Stomach (tissue), 8 donors: ENCODE measurements at regions not wholly inside any gene's neighbourhood (a gene's known extent, or its start where the extent isn't known, plus 50 kb on each side); places are given as distances from the start of the nearest gene placed in this dataset.

Experiments
- DNase-seq, 2 donors: peaks; one replicate each; pipeline versions ENCODE4 v3.0.0 to v3.0.0-alpha.2; 2013 to 2019
- H3K27ac ChIP-seq, 5 donors: fragments of 200-600 bp in 4 of 5; sonication (generic) in 4 of 5; one replicate each; pipeline ENCODE4 v1.5.1; 2013 to 2019; ENCODE audit warnings: mild to moderate bottlenecking in 1 of 5, moderate library complexity in 1 of 5
- H3K27me3 ChIP-seq, 3 donors: fragments of 200-600 bp; sonication (generic); one replicate each; pipeline ENCODE4 v1.5.1; 2017 to 2019; ENCODE audit warnings: mixed run types in 1 of 3
- H3K36me3 ChIP-seq, 4 donors: fragments of 200-600 bp; sonication (generic); 1 replicate in 3 of 4; 2 replicates in 1 of 4; pipeline ENCODE4 v1.5.1; 2016 to 2019
- H3K4me1 ChIP-seq, 4 donors: fragments of 200-600 bp; sonication (generic); one replicate each; pipeline ENCODE4 v1.5.1; 2016 to 2019
- H3K4me3 ChIP-seq, 4 donors: fragments of 200-600 bp; sonication (generic) in 3 of 4; one replicate each; pipeline ENCODE4 v1.5.1; 2016 to 2019; ENCODE audit warnings: mild to moderate bottlenecking in 1 of 4
- H3K9me3 ChIP-seq, 4 donors: fragments of 200-600 bp; sonication (generic); one replicate each; pipeline ENCODE4 v1.5.1; 2016 to 2019
- CTCF ChIP-seq, 7 experiments: fragments of 450-650 bp in 4 of 7; fragments of 200-600 bp in 3 of 7; sonication (generic) in 3 of 7; IDR thresholded peaks; one replicate each; pipeline ENCODE4 v1.5.1; 2016 to 2019; ENCODE audit warnings: antibody characterized with exemption in 7 of 7, control low read depth in 2 of 7, mild to moderate bottlenecking in 1 of 7
- EP300 ChIP-seq: sonication (generic); formaldehyde crosslinking; IDR thresholded peaks from one replicate; pipeline ENCODE4 v1.6.1; 2017; ENCODE audit warnings: antibody characterized with exemption
- POLR2A ChIP-seq, 4 donors: fragments of 450-650 bp; IDR thresholded peaks; one replicate each; pipeline ENCODE4 v1.6.1; 2016; ENCODE audit warnings: antibody characterized with exemption in 4 of 4, control low read depth in 2 of 4, mild to moderate bottlenecking in 1 of 4, moderate library complexity in 1 of 4
- POLR2AphosphoS5 ChIP-seq, 3 donors: sonication (generic); formaldehyde crosslinking; IDR thresholded peaks; one replicate each; pipeline ENCODE4 v1.6.1; 2016; ENCODE audit warnings: antibody characterized with exemption in 3 of 3
- WGBS, 5 donors: extraction: QIAGEN DNeasy Blood & Tissue Kit in 3 of 5; methylation state at CpG; one replicate each; pipeline versions ENCODE4 v1.1.5 to v1.1.7; 2013 to 2018; 5-methylcytosine and 5-hydroxymethylcytosine counted together
- intact Hi-C: fragments of 100-400 bp; cut with DNase I; formaldehyde crosslinking; loops from one replicate; pipeline ENCODE4 v1.15.1; 2023; ENCODE audit warnings: low total_unique reads
- donor health status: healthy with polysubstance abuse.
- donor health status: Bipolar disorder and iron deficiency.
- donor health status: healthy.

GRCh38 chr1:81424816-81425215 lies 375.9 kb upstream of the ADGRL2 start:
- Histone ChIP-seq H3K36me3 (no peaks in the 10 kb centered on the region), H3K27me3 (no peaks in the 10 kb centered on the region), H3K4me3 (no peak overlapping the region), H3K4me1 (peaks cover 0 to 7% (median 0%) of the 10 kb centered on the region in 4 donors), H3K27ac (no peak overlapping the region), H3K9me3 (no peaks in the 10 kb centered on the region)
- WGBS, 5 donors = 91 to 98% (median 91%) methylated on average over 2 of the region's 2 CpGs
- DNase-seq = no peak
- intact Hi-C loops = no loop called here
- TF ChIP-seq CTCF (IDR thresholded peaks at IDR 0.05) (no peak), EP300 (no peak), POLR2AphosphoS5 (IDR thresholded peaks at IDR 0.05) (no peak), POLR2A (IDR thresholded peaks at IDR 0.05) (no peak)

- no peak overlapping the region for H3K27ac ChIP-seq
- WGBS, 5 donors = 51 to 65% (median 58%) methylated on average over 5 of the region's 5 CpGs
- H3K9me3 ChIP-seq = no peaks in the 10 kb centered on the region
- no peak overlapping the region for H3K4me3 ChIP-seq
- no peaks in the 10 kb centered on the region for H3K27me3 ChIP-seq
- intact Hi-C loops = no loop called here
- H3K36me3 ChIP-seq = no peaks in the 10 kb centered on the region
- H3K4me1 ChIP-seq = no peaks in the 10 kb centered on the region
- TF ChIP-seq EP300 (no peak), CTCF (IDR thresholded peaks at IDR 0.05) (no peak), POLR2A (IDR thresholded peaks at IDR 0.05) (no peak), POLR2AphosphoS5 (IDR thresholded peaks at IDR 0.05) (no peak)
- DNase-seq = peak in 1 of 2 donors; percentile 54
Observed at GRCh38 chr1:81424061-81424460, 376.7 kb upstream of the ADGRL2 start.

- H3K27ac ChIP-seq = no peak overlapping the region
- no peaks in the 10 kb centered on the region for H3K9me3 ChIP-seq
- TF ChIP-seq POLR2AphosphoS5 (IDR thresholded peaks at IDR 0.05) (no peak), CTCF (IDR thresholded peaks at IDR 0.05) (no peak), EP300 (no peak)
- WGBS, 5 donors = 61 to 80% (median 69%) methylated on average over 2 of the region's 2 CpGs
- H3K27me3 ChIP-seq = no peaks in the 10 kb centered on the region
- no peaks in the 10 kb centered on the region for H3K4me1 ChIP-seq
- no peak overlapping the region for H3K4me3 ChIP-seq
- DNase-seq = no peak
- no peaks in the 10 kb centered on the region for H3K36me3 ChIP-seq
- intact Hi-C loops = no loop called here
Observed at GRCh38 chr1:81420760-81421159, 380.0 kb upstream of the ADGRL2 start.

GRCh38 chr1:81414488-81415015 lies 386.2 kb upstream of the ADGRL2 start:
- no peaks in the 10 kb centered on the region for H3K36me3 ChIP-seq
- H3K27ac ChIP-seq = peak overlapping the region in 2 of 5 donors; percentile 1 to 55
- TF ChIP-seq CTCF (IDR thresholded peaks at IDR 0.05) = peak in 5 of 7 experiments; percentile 58 to 82 (median 73)
- TF ChIP-seq EP300 = no peak
- peak in 1 of 3 donors; percentile 62 for TF ChIP-seq POLR2AphosphoS5 (IDR thresholded peaks at IDR 0.05)
- intact Hi-C loops = no loop called here
- H3K9me3 ChIP-seq = no peaks in the 10 kb centered on the region
- 12 to 19% (median 15%) methylated on average over 10 of the region's 10 CpGs for WGBS, 5 donors
- no peaks in the 10 kb centered on the region for H3K27me3 ChIP-seq
- H3K4me3 ChIP-seq = no peak overlapping the region
- DNase-seq = peak; percentile 82 to 86
- H3K4me1 ChIP-seq = peaks cover 0 to 13% (median 4%) of the 10 kb centered on the region in 4 donors
